ENCODE measurements at regions not wholly inside any gene's neighbourhood (a gene's known extent, or its start where the extent isn't known, plus 50 kb on each side); places are given as distances from the start of the nearest gene placed in this dataset.

DNA sequence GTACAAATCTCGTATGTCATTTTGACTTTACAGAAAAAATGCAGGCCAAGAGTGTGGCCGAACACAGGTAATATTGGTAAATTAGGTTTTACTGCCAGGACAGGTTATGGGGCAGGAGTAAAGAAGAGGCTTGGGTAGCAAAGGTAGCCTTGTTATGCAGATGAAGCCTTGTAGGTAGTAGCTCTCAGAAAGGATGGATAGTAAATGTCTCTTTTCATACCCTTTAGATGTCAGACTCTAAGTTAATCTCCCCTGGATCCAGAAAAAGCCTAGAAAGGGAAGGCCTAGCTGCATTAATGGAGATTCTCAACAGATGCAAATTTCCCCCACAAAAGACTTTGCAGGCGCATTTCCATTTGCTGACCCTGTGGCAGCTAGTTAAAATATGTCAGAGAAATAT is 1445.1 kb upstream of the CADM2 start:
- Histone ChIP-seq H2AFZ (ENCODE audit: low read depth, low read length) (no peak overlapping the region), H3K4me3 (no peak overlapping the region), H3K9me3 (replicated peaks; ENCODE audit: control insufficient read depth, insufficient read depth, low read depth, low read length) (no peaks in the 10 kb centered on the region), H3K36me3 (ENCODE audit: control insufficient read depth, insufficient read depth, low read length) (no peaks in the 10 kb centered on the region), H3K9ac (ENCODE audit: insufficient read depth in 1 of 2, low read depth in 2 of 2, low read length in 2 of 2) (no peak overlapping the region), H3K4me2 (ENCODE audit: insufficient read depth, low read length) (no peak overlapping the region), H3K9me1 (ENCODE audit: control insufficient read depth, insufficient read depth, low read length) (no peaks in the 10 kb centered on the region), H3K27me3 (ENCODE audit: control insufficient read depth in 2 of 2, insufficient read depth in 2 of 2, low read length in 2 of 2) (no peaks in the 10 kb centered on the region), H3K79me2 (ENCODE audit: control insufficient read depth, insufficient read depth, low read length) (no peaks in the 10 kb centered on the region), H3K4me1 (replicated peaks in 1 of 2; ENCODE audit: control insufficient read depth in 2 of 2, insufficient read depth in 2 of 2, low read length in 2 of 2) (no peaks in the 10 kb centered on the region), H4K20me1 (replicated peaks; ENCODE audit: control insufficient read depth, insufficient read depth, low read length) (no peaks in the 10 kb centered on the region), H3K27ac (ENCODE audit: extremely low read depth, low read depth, low read length) (no peak overlapping the region)
- BruUV-seq (replicated peaks) = no TSS peak
- no peak for ATAC-seq
- intact Hi-C loops (cut with micrococcal nuclease) = no loop called here
- ChIA-PET CTCF (ENCODE audit: low intra/inter-chr PET ratio) (no interaction called here), POLR2A (no interaction called here)
- TF ChIP-seq ZNF518B (CRISPR knock-in tag; IDR thresholded peaks at IDR 0.05) (no peak), KLF1 (tag; IDR thresholded peaks at IDR 0.05) (no peak), ZBTB5 (IDR thresholded peaks at IDR 0.05) (no peak)
- in situ Hi-C loops (cut with MboI) = no loop called here
- no peak for DNase-seq (ENCODE audit: extremely low read depth in 1 of 4, low spot score in 3 of 4)
- no peak for FAIRE-seq
- whole genome bisulfite sequencing (ENCODE audit: insufficient coverage, low coverage, missing lambda C conversion rate) = 0% methylated on average over 3 of the region's 3 CpGs

All from K562 (cell line).